Activated B cell treated with CpG ODN at 0.5 μM for 24 hours (primary cell): ENCODE measurements at regions not wholly inside any gene's neighbourhood (a gene's known extent, or its start where the extent isn't known, plus 50 kb on each side); places are given as distances from the start of the nearest gene placed in this dataset.

Experiments used
- ATAC-seq: fragments of 200-7000 bp; cut with Tn5 transposase; one replicate; pipeline ENCODE4 v1.10.0; 2021; ENCODE audit warnings: low read depth, mild to moderate bottlenecking, moderate library complexity
- CTCF ChIA-PET: fragments of 350-600 bp; sonication (Branson Sonifier 250); formaldehyde crosslinking; loops from one replicate; lab custom pipeline; 2021; ENCODE audit warnings: antibody characterized with exemption; lab: Charles Lee
- POLR2A ChIA-PET: fragments of 350-600 bp; sonication (Branson Sonifier 250); formaldehyde crosslinking; loops from one replicate; lab custom pipeline; 2021; ENCODE audit warnings: antibody characterized with exemption; lab: Charles Lee
- DNase-seq: peaks from one replicate; pipeline ENCODE4 v3.0.0; 2022
- H3K27ac Mint-ChIP-seq: one replicate; pipeline ENCODE4 v1.8.0; 2020; ENCODE audit warnings: mixed read lengths
- H3K27me3 Mint-ChIP-seq: one replicate; pipeline ENCODE4 v1.8.0; 2021; ENCODE audit warnings: mixed read lengths
- H3K36me3 Mint-ChIP-seq: one replicate; pipeline ENCODE4 v1.8.0; 2021; ENCODE audit warnings: low read depth, mixed read lengths
- H3K4me1 Mint-ChIP-seq: one replicate; pipeline ENCODE4 v1.8.0; 2021; ENCODE audit warnings: mixed read lengths
- H3K4me3 Mint-ChIP-seq: one replicate; pipeline ENCODE4 v1.8.0; 2020; ENCODE audit warnings: mild to moderate bottlenecking, mixed read lengths
- H3K9me3 Mint-ChIP-seq: one replicate; pipeline ENCODE4 v1.8.0; 2020; ENCODE audit warnings: mixed read lengths
- CTCF ChIP-seq: fragments of 200-600 bp; IDR thresholded peaks from one replicate; pipeline ENCODE4 v1.8.0; 2022; ENCODE audit warnings: antibody characterized with exemption, mild to moderate bottlenecking
- intact Hi-C: fragments of 100-400 bp; cut with micrococcal nuclease; formaldehyde crosslinking; loops from one replicate; pipeline ENCODE4 v1.15.1; 2024

- no peak for TF ChIP-seq CTCF
- Mint-ChIP-seq H3K27me3 (peaks cover 3% of the 10 kb centered on the region), H3K9me3 (peaks cover 5% of the 10 kb centered on the region), H3K4me3 (no peak overlapping the region), H3K4me1 (no peaks in the 10 kb centered on the region), H3K36me3 (no peaks in the 10 kb centered on the region), H3K27ac (no peak overlapping the region)
- intact Hi-C loops: no loop called here
- ChIA-PET POLR2A (interaction anchor here (0.6 kb wide), 1 partner anchor 47 kb away, joined by 3 read pairs; no protein-coding TSS in a partner anchor), CTCF (no interaction called here)
- ATAC-seq (no peak), DNase-seq (no peak)
Observed at GRCh38 chr4:108219998-108220397, 51.3 kb upstream of the LEF1 start.
